Stomach (tissue), 4 donors: ENCODE measurements at regions not wholly inside any gene's neighbourhood (a gene's known extent, or its start where the extent isn't known, plus 50 kb on each side); places are given as distances from the start of the nearest gene placed in this dataset.

ENCODE experiments used
- CTCF ChIP-seq, 7 experiments: fragments of 450-650 bp in 4 of 7; fragments of 200-600 bp in 3 of 7; sonication (generic) in 3 of 7; IDR thresholded peaks; one replicate each; pipeline ENCODE4 v1.5.1; 2016 to 2019; ENCODE audit warnings: antibody characterized with exemption in 7 of 7, control low read depth in 2 of 7, mild to moderate bottlenecking in 1 of 7
- EP300 ChIP-seq: sonication (generic); formaldehyde crosslinking; IDR thresholded peaks from one replicate; pipeline ENCODE4 v1.6.1; 2017; ENCODE audit warnings: antibody characterized with exemption
- POLR2A ChIP-seq, 4 donors: fragments of 450-650 bp; IDR thresholded peaks; one replicate each; pipeline ENCODE4 v1.6.1; 2016; ENCODE audit warnings: antibody characterized with exemption in 4 of 4, control low read depth in 2 of 4, mild to moderate bottlenecking in 1 of 4, moderate library complexity in 1 of 4
- POLR2AphosphoS5 ChIP-seq, 3 donors: sonication (generic); formaldehyde crosslinking; IDR thresholded peaks; one replicate each; pipeline ENCODE4 v1.6.1; 2016; ENCODE audit warnings: antibody characterized with exemption in 3 of 3

- TF ChIP-seq EP300 (no peak), CTCF (IDR thresholded peaks at IDR 0.05) (no peak), POLR2A (IDR thresholded peaks at IDR 0.05) (no peak), POLR2AphosphoS5 (IDR thresholded peaks at IDR 0.05) (no peak)
Observed at GRCh38 chr13:80585531-80585930, 244.6 kb upstream of the SPRY2 start.
